ENCODE measurements at regions not wholly inside any gene's neighbourhood (a gene's known extent, or its start where the extent isn't known, plus 50 kb on each side); places are given as distances from the start of the nearest gene placed in this dataset.

DNA sequence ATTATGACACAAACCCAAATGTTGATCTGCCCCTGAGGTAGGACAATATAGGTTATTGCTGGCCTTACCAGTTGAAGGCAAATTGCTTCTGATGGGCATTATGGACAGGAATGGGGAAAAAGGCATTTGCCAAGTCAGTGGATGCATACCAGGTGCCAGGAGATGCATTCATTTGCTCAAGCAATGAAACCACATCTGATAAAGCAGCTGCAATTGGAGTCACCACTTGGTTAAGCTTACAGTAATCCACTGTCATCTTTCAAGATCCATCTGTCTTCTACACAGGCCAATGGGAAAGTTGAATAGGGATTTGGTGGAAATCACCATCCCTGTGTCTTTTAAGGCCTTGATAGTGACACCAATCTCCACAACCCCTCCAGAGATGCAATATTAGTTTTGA is 648.6 kb downstream of the COL12A1 start:
- Histone ChIP-seq H3K4me3 (ENCODE audit: low read depth in 1 of 2, low read length in 1 of 2) (no peak overlapping the region), H3K27me3 (no peaks in the 10 kb centered on the region), H3K36me3 (no peaks in the 10 kb centered on the region), H3K4me1 (ENCODE audit: control insufficient read depth in 1 of 2, insufficient read depth in 1 of 2, low read depth in 1 of 2, low read length in 1 of 2) (no peaks in the 10 kb centered on the region), H3K27ac (no peak overlapping the region), H3K9me3 (no peaks in the 10 kb centered on the region)
- TF ChIP-seq, protein P1, sequence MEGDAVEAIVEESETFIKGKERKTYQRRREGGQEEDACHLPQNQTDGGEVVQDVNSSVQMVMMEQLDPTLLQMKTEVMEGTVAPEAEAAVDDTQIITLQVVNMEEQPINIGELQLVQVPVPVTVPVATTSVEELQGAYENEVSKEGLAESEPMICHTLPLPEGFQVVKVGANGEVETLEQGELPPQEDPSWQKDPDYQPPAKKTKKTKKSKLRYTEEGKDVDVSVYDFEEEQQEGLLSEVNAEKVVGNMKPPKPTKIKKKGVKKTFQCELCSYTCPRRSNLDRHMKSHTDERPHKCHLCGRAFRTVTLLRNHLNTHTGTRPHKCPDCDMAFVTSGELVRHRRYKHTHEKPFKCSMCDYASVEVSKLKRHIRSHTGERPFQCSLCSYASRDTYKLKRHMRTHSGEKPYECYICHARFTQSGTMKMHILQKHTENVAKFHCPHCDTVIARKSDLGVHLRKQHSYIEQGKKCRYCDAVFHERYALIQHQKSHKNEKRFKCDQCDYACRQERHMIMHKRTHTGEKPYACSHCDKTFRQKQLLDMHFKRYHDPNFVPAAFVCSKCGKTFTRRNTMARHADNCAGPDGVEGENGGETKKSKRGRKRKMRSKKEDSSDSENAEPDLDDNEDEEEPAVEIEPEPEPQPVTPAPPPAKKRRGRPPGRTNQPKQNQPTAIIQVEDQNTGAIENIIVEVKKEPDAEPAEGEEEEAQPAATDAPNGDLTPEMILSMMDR (IDR thresholded peaks at IDR 0.05): no peak

DNA sequence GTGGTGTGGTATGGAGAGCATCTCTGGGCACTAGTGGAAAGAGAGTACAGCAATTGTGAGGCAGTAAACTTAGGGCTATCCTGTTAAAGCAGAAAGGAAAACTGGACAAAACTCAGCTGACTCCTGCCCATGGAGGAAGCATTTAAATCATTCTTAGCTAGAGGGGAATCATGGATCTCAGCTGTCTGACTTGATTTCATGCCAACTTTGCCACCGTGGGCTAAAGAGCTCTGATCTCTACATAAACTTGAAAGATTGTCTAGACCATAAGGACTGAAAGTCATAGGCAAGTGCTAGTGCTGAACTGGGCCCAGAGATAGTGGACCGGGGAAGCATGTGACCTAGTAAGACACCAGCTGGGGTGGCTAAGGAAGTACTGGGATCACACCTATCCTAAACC is 651.8 kb downstream of the COL12A1 start:
- TF ChIP-seq, protein P1 (IDR thresholded peaks at IDR 0.05): no peak
- no peaks in the 10 kb centered on the region for H3K9me3 ChIP-seq
- no peaks in the 10 kb centered on the region for H3K27me3 ChIP-seq
- H3K36me3 ChIP-seq: no peaks in the 10 kb centered on the region
- H3K27ac ChIP-seq: no peak overlapping the region
- no peaks in the 10 kb centered on the region for H3K4me1 ChIP-seq (ENCODE audit: control insufficient read depth in 1 of 2, insufficient read depth in 1 of 2, low read depth in 1 of 2, low read length in 1 of 2)
- no peak overlapping the region for H3K4me3 ChIP-seq (ENCODE audit: low read depth in 1 of 2, low read length in 1 of 2)

DNA sequence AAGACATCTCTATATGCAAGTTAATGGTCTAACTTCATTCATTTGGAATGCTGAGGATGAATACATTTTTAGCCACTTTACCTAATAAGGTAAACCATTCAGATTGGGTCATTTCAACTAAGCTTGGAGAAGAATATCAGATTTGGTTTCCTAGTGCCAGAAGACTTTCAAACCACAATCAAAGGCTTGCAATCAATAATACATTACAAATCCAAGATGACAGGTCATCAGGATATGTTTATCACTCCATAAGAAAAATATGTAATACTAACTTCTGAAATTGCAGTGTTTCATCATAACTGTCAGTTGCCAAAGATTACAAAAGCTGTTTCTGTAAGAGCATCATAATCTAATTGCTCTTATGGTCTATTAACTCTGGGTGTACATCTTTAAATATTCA is 654.0 kb downstream of the COL12A1 start:
- TF ChIP-seq, protein P1 (IDR thresholded peaks at IDR 0.05): no peak
- no peaks in the 10 kb centered on the region for H3K4me1 ChIP-seq (ENCODE audit: control insufficient read depth in 1 of 2, insufficient read depth in 1 of 2, low read depth in 1 of 2, low read length in 1 of 2)

DNA sequence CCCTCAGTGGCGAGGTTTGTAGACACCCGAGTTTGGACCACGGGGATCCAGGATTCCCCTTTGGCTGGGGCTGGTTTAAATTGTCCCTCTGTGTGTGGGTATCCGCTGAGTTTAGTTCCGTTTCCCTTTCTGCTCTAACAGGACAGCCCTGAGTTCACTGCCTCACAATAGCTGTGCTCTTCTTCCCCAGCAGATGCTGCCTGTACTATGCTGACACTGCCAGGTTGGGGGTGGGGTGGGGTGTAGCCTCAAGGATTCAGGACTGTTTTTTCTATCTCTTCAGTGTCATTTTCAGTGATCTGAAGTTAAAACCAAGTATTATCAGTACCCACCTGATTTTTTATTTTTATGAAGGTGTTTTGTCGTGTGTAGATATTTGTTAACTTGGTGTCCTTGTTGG is 655.0 kb downstream of the COL12A1 start:
- no peaks in the 10 kb centered on the region for H3K4me1 ChIP-seq (ENCODE audit: control insufficient read depth in 1 of 2, insufficient read depth in 1 of 2, low read depth in 1 of 2, low read length in 1 of 2)
- no peaks in the 10 kb centered on the region for H3K36me3 ChIP-seq
- TF ChIP-seq, protein P1 (IDR thresholded peaks at IDR 0.05): no peak
- H3K4me3 ChIP-seq (ENCODE audit: low read depth in 1 of 2, low read length in 1 of 2): no peak overlapping the region
- no peaks in the 10 kb centered on the region for H3K9me3 ChIP-seq
- H3K27me3 ChIP-seq: no peaks in the 10 kb centered on the region
- H3K27ac ChIP-seq: no peak overlapping the region

More for the DNA sequence above, 654.0 kb downstream of the COL12A1 start:
- Histone ChIP-seq H3K4me3 (ENCODE audit: low read depth in 1 of 2, low read length in 1 of 2) (no peak overlapping the region), H3K9me3 (no peaks in the 10 kb centered on the region), H3K36me3 (no peaks in the 10 kb centered on the region), H3K27ac (no peak overlapping the region), H3K27me3 (no peaks in the 10 kb centered on the region)

DNA sequence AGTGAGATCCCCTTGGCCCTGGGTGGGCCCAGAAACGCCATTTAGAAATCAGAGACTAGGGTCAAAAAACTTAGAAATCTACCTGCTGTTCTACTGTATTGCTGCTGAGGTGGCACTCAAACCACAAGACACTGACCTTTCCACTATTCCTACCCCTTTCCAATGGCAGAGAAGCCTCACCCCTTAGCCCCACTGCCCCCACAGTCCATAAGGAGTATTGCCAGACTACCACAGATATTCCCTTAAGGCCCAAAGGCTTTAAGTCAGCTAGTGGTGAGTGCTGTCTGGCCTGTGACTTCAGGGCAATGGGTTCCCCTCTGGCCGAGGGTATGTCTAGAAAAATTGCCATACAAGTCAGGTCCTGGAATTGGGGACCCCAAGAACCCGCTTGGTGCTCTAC is 656.1 kb downstream of the COL12A1 start:
- Histone ChIP-seq H3K9me3 (no peaks in the 10 kb centered on the region), H3K27me3 (no peaks in the 10 kb centered on the region), H3K4me3 (ENCODE audit: low read depth in 1 of 2, low read length in 1 of 2) (no peak overlapping the region), H3K36me3 (no peaks in the 10 kb centered on the region), H3K27ac (no peak overlapping the region), H3K4me1 (ENCODE audit: control insufficient read depth in 1 of 2, insufficient read depth in 1 of 2, low read depth in 1 of 2, low read length in 1 of 2) (no peaks in the 10 kb centered on the region)
- TF ChIP-seq, protein P1 (IDR thresholded peaks at IDR 0.05): no peak
